ENCODE measurements at regions not wholly inside any gene's neighbourhood (a gene's known extent, or its start where the extent isn't known, plus 50 kb on each side); places are given as distances from the start of the nearest gene placed in this dataset.

GRCh38 chr7:41113719-41114118, 589.2 kb downstream of the INHBA start:
- TF ChIP-seq CTCF (IDR thresholded peaks at IDR 0.05; ENCODE audit: poor library complexity) (no peak), EZH2 (IDR thresholded peaks at IDR 0.05; ENCODE audit: borderline replicate concordance) (no peak)
